HUDEP-2 (cell line): ENCODE measurements at regions not wholly inside any gene's neighbourhood (a gene's known extent, or its start where the extent isn't known, plus 50 kb on each side); places are given as distances from the start of the nearest gene placed in this dataset.

Source experiments
- DNase-seq, 76 experiments: peaks; one replicate each; lab custom pipeline; 2025; ENCODE audit not compliant: unreplicated experiment in 76 of 76; lab: John Stamatoyannopoulos, UW

DNA sequence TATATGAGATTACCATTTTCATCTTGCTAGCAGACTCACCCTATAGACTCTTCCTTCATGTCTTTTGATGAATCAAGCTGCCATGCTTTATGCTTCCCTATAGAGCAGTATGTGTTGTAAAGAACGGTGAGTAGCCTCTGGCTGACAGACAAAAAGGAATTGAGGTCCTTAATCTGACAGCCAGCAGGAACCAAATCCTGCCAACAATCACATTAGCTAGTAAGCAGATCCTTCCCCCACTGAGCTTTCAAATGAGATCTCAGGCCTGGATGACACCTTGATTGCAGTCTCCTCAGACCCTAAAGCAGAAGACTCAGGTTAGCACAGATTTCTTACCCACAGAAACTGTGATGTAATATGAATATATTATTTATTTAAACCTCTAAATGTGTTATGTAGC, 577.0 kb downstream of the CDH11 start:
- no peak for DNase-seq

GRCh38 chr16:64543441-64543840, 578.4 kb downstream of the CDH11 start:
- DNase-seq, result no peak

DNA sequence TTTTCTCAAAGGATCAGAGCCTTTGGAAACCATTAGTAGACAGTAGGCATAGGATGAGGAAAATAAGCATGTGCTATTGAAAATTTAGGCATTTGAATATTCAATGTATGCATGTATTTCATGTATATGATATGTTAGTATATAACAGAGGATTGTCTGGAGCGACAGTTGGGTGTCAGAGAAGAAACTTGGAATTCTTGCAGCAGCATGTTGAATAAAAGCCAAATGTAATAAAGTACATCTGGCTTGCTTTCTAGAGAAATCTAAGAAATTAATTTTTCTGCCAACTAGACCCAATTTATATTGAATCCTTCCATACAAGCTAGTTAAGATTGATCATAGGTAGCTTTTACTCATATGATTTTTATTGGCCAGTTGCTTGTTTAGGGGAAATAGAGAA, 578.8 kb downstream of the CDH11 start:
- no peak for DNase-seq

- DNase-seq, result no peak
These were observed 579.7 kb downstream of the CDH11 start for GRCh38 chr16:64542152-64542551.

- DNase-seq, result no peak
These were observed 580.2 kb downstream of the CDH11 start for GRCh38 chr16:64541621-64542020.

- DNase-seq, result no peak
These were observed 581.4 kb downstream of the CDH11 start for GRCh38 chr16:64540434-64540833.

DNA sequence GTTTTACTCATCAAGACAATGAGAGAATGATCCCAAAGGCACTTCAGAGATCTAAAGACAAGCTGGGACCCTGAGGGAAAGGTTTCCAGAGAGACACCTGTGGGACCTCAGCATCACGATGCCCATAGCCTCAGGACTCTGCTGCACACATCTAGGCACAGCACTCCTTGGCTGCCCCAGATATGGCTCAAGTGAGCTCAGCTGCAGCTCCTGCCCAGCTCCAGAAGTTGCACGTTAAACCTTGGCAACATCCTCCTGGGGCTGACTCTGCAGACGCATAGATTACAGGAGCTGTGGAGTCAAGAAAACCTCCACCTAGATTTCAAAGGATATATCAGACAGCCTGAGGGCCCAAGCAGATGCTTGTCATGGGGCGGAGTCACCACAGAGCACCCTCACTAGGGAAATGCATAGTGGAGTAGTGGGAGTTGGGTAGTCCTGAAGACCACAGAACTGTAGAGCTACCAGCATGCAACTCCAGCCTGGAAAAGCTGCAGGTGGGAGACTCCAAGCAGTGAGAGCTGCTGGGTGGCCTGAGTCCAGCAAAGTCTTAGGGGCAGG, 582.0 kb downstream of the CDH11 start:
- DNase-seq, result no peak

- no peak for DNase-seq
These were observed 587.6 kb downstream of the CDH11 start for GRCh38 chr16:64534180-64534780.

- no peak for DNase-seq
These were observed 589.2 kb downstream of the CDH11 start for GRCh38 chr16:64532691-64533090.

GRCh38 chr16:64532117-64532516, 589.7 kb downstream of the CDH11 start:
- DNase-seq, result no peak

DNA sequence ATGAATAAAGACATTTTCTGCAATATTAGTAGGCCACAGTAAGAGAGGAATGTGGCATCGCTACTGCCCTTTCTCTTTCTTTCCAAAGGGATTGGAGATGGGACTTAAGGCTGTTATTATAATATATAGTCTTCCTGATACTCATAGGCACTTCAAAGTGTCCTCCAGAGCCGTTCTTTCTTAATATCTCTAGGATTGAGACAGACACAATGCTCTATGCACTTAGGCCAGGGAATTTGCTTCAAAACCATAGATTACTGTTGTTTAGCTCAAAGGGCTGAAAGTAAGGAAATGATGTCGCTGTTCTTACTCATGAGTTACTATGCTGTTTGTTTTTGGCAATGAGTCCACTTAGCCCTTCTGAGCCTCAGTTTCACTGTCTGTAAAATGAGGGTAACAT, 590.5 kb downstream of the CDH11 start:
- DNase-seq, result no peak

DNA sequence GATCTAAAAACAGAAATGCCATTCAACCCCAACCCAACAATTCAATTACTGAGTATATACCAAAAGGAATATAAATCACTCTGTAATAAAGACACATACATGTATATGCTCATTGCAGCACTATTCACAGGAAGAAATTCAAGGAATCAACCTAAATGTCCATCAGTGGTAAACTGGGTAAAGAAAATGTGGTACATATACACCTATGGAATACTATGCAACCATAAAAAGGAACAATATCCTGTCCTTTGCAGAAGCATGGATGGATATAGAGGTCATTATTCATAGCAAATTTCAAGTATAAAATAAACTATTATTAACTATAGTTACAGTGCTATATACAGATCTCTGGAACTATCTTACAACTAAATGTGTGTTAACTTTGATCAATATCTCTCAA, 599.3 kb downstream of the CDH11 start:
- DNase-seq, result no peak

- DNase-seq, result no peak
These were observed 608.0 kb downstream of the CDH11 start for GRCh38 chr16:64513871-64514270.

GRCh38 chr16:64507240-64508024, 614.4 kb downstream of the CDH11 start:
- no peak for DNase-seq

- no peak for DNase-seq
These were observed 622.7 kb downstream of the CDH11 start for GRCh38 chr16:64499211-64499610.

DNA sequence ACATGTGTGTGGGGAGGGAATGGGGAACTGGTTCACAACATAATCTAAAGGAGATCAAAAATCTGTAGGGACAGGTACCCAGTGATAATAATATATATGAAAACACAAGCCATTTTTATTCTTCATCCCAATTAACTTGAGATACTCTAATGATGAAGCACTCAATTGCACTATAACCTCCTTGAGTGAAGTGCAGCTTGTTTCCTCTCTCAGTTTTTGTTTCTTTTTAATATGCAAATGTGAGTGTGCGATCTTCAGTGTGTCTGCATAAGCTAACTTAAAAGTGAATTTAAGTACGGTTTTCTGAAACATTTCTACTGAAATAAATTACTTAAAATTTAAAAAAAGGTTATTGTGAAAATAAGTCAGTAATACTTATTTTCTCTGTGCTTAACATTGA, 623.5 kb downstream of the CDH11 start:
- DNase-seq, result no peak

DNA sequence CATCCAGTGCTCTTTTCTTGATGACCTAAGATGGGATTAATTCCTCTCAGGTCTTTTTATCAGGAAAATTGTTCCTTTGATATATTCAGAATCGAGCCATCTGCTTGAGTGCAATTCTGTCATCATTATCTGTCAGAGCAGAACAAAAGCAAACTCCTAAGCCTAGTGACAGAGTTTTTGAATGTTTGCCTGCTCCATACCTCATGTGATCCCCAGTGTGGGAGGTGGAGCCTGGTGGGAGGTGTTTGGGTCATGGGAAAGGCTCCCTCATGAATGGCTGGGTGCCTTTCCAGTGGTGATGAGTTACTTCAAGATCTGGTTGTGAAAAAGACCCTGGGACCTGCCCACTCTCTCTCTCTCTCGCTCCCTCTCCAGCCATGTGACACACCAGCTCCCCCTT, 628.2 kb downstream of the CDH11 start:
- DNase-seq, result no peak

- no peak for DNase-seq
These were observed 632.4 kb downstream of the CDH11 start for GRCh38 chr16:64489449-64489848.

GRCh38 chr16:64486561-64486960, 635.3 kb downstream of the CDH11 start:
- DNase-seq, result no peak

DNA sequence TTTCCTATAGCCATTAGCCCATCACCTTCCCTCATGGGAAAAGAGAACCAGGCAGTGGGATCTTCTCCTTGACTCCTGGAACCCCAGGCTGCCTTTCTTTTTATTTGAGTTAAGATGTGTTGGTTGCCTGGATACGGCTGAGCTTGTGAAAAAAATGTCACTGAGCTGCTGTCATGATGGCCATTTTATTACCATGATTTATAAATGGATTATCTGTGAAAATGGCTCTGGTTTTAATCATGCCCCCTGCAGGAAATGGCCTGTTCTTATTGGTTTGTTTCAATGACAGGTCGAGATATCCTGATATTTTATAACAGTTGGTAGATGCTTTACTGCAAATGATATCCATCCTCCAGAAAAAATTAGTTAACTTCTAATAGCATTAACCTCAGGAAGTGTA, 640.4 kb downstream of the CDH11 start:
- DNase-seq, result no peak

GRCh38 chr16:64478252-64478906, 643.5 kb downstream of the CDH11 start:
- no peak for DNase-seq
